BLaER1 (cell line): ENCODE measurements at regions not wholly inside any gene's neighbourhood (a gene's known extent, or its start where the extent isn't known, plus 50 kb on each side); places are given as distances from the start of the nearest gene placed in this dataset.

Source experiments
- H3K27ac ChIP-seq: shearing (Covaris generic); formaldehyde crosslinking; 2 replicates; pipeline ENCODE4 v1.8.1; 2022
- H3K27me3 ChIP-seq: shearing (Covaris generic); formaldehyde crosslinking; 2 replicates; pipeline ENCODE4 v1.8.1; 2022
- H3K36me3 ChIP-seq: shearing (Covaris generic); formaldehyde crosslinking; 2 replicates; pipeline ENCODE4 v1.8.1; 2022
- H3K4me1 ChIP-seq: shearing (Covaris generic); formaldehyde crosslinking; 2 replicates; pipeline ENCODE4 v1.8.1; 2022
- H3K4me2 ChIP-seq: shearing (Covaris generic); formaldehyde crosslinking; 2 replicates; pipeline ENCODE4 v1.8.1; 2022
- H3K4me3 ChIP-seq: shearing (Covaris generic); formaldehyde crosslinking; 2 replicates; pipeline ENCODE4 v1.8.1; 2022
- H3K9ac ChIP-seq: shearing (Covaris generic); formaldehyde crosslinking; 2 replicates; pipeline ENCODE4 v1.8.1; 2022
- H3K9me3 ChIP-seq: shearing (Covaris generic); formaldehyde crosslinking; 2 replicates; pipeline ENCODE4 v1.8.1; 2022
- H4K20me1 ChIP-seq: shearing (Covaris generic); formaldehyde crosslinking; 2 replicates; pipeline ENCODE4 v1.8.1; 2022
- Cebpa-rat ChIP-seq: shearing (Covaris generic); IDR thresholded peaks from 2 replicates; pipeline ENCODE4 v1.8.1; 2022

GRCh38 chr16:86085795-86086194, 186.8 kb downstream of the IRF8 start:
- H3K4me3 ChIP-seq, result no peak overlapping the region
- H3K9me3 ChIP-seq, result no peaks in the 10 kb centered on the region
- H3K27me3 ChIP-seq, result no peaks in the 10 kb centered on the region
- H4K20me1 ChIP-seq, result no peaks in the 10 kb centered on the region
- H3K4me2 ChIP-seq, result peak overlapping the region; percentile 31
- H3K27ac ChIP-seq, result no peak overlapping the region
- H3K36me3 ChIP-seq, result no peaks in the 10 kb centered on the region
- no peak for TF ChIP-seq Cebpa-rat
- peaks cover 22% of the 10 kb centered on the region for H3K4me1 ChIP-seq
- no peak overlapping the region for H3K9ac ChIP-seq

DNA sequence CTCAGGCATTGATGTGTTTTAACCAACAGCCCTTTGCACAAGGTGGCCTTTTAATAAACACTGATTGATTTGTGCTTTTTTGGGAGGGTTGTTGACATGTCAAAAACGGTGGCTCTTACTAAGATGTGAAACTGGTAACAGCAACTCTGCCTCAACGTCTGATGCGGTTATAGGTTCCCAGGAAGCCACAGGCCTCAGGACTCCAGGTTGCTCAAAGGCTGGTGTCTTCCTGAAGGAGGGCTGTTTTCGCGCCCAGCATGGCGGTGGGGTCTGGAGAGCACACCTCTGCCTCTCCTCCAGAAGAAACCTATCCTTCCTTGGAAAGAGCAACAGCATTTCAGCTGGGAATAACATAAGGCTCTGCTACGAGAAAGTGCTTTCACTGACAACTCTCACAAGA, 187.5 kb downstream of the IRF8 start:
- no peak for TF ChIP-seq Cebpa-rat
- H3K27ac ChIP-seq, result no peak overlapping the region

DNA sequence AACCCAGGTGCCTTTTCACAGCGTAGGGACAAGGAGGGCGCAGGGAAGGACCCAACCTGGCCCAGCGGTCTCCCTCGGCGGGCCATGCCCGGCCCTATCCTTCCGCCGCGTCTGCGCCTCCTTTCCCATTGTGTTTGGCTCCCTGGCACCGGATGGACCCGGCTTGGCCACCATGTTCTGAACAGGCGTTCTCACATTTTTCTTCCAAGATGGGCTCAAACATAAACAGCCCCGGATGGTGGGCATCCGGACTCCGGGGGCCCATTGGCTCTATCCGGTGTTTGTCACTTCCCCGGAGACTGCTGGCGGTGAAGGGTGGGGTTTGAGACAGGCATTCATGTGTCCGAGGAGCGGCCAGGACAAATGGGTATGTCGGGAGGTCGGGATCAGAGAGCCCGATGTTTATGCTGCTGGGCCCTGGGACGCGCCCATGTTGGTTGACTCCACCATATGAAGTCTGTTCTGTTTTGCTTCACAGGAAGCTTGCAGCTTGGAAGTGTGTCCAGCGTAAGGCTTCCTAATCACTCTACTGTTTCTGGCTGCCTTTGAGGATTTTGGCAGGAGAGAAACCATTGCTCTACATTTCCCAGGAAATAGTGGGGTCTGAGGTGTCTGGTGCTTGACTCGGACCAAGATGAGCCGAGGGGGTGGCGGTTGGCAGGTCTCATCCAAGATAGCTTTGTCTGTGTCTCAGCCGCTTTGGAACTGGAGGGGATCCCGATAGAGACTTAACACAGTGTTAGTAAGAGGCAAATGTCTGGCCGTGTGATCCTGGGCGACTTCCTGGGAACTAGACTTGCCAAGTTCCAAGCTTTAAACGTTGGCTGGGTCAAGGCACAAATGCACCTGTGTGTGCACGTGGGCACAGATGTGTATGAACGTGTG, 188.3 kb downstream of the IRF8 start:
- Histone ChIP-seq H3K4me3 (no peak overlapping the region), H3K9me3 (no peaks in the 10 kb centered on the region), H3K27ac (no peak overlapping the region), H3K36me3 (no peaks in the 10 kb centered on the region), H3K4me2 (peak overlapping the region; percentile 31), H4K20me1 (no peaks in the 10 kb centered on the region), H3K9ac (no peak overlapping the region), H3K4me1 (peaks cover 22% of the 10 kb centered on the region), H3K27me3 (no peaks in the 10 kb centered on the region)
- no peak for TF ChIP-seq Cebpa-rat

More for the DNA sequence above, 187.5 kb downstream of the IRF8 start:
- Histone ChIP-seq H3K9me3 (no peaks in the 10 kb centered on the region), H3K4me3 (no peak overlapping the region), H3K9ac (no peak overlapping the region), H4K20me1 (no peaks in the 10 kb centered on the region), H3K27me3 (no peaks in the 10 kb centered on the region), H3K4me2 (peak overlapping the region; percentile 31), H3K4me1 (peaks cover 22% of the 10 kb centered on the region), H3K36me3 (no peaks in the 10 kb centered on the region)

DNA sequence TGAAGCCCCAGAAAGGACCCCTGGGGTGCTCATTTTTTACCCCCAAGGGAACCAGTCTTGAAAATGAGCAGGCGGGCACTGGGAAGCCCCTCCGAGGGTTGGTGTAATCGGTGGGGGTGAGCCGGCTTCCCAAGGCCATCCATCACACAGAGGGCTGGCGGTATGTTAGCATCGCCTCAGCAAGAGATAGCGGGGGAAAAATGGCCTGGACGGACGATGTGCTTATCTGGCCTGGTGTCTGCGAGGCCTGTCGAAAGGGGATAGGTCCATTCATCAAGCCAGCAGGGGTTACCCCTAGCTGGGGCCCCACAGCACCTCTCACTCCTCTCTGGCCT, 188.9 kb downstream of the IRF8 start:
- Histone ChIP-seq H3K9ac (no peak overlapping the region), H3K4me3 (no peak overlapping the region), H3K4me2 (no peak overlapping the region), H3K9me3 (no peaks in the 10 kb centered on the region), H3K27ac (no peak overlapping the region), H3K4me1 (peaks cover 22% of the 10 kb centered on the region), H3K27me3 (no peaks in the 10 kb centered on the region), H3K36me3 (no peaks in the 10 kb centered on the region), H4K20me1 (no peaks in the 10 kb centered on the region)
- TF ChIP-seq Cebpa-rat, result no peak

- no peak overlapping the region for H3K9ac ChIP-seq
- no peaks in the 10 kb centered on the region for H3K9me3 ChIP-seq
- H3K4me2 ChIP-seq, result no peak overlapping the region
- H3K27me3 ChIP-seq, result no peaks in the 10 kb centered on the region
- no peak for TF ChIP-seq Cebpa-rat
- H3K27ac ChIP-seq, result no peak overlapping the region
- H4K20me1 ChIP-seq, result no peaks in the 10 kb centered on the region
- H3K4me1 ChIP-seq, result peaks cover 22% of the 10 kb centered on the region
- no peaks in the 10 kb centered on the region for H3K36me3 ChIP-seq
- H3K4me3 ChIP-seq, result no peak overlapping the region
Observed at GRCh38 chr16:86088287-86088686, 189.3 kb downstream of the IRF8 start.

DNA sequence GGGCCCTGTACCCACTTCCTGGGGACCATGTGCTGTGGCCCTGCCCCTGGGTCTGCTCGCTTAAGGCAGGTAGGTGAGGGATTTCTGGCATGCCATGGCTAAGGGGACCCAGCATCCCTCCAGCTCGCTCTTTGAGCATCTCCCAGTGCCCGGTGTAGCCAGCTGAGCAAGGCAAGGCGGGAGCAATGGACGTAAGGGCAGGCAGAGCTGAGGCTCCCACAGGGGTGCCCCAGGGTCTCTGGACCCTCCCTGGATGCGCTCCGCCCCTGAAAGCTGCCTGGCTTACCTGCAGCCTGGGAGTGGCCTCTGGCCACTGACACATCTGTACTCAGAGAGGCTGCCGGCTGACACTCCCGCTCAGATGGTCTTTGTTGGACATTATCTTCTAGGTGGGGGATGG, 189.9 kb downstream of the IRF8 start:
- Histone ChIP-seq H3K9ac (no peak overlapping the region), H3K4me3 (no peak overlapping the region), H3K27me3 (no peaks in the 10 kb centered on the region), H3K27ac (no peak overlapping the region), H3K4me2 (no peak overlapping the region), H4K20me1 (no peaks in the 10 kb centered on the region), H3K4me1 (peaks cover 22% of the 10 kb centered on the region), H3K9me3 (no peaks in the 10 kb centered on the region), H3K36me3 (no peaks in the 10 kb centered on the region)
- TF ChIP-seq Cebpa-rat, result no peak

- Histone ChIP-seq H4K20me1 (no peaks in the 10 kb centered on the region), H3K27ac (no peak overlapping the region), H3K9me3 (no peaks in the 10 kb centered on the region), H3K27me3 (no peaks in the 10 kb centered on the region), H3K4me2 (peak overlapping the region; percentile 49; the same call in 1 of the 2 replicates), H3K4me3 (no peak overlapping the region), H3K4me1 (peaks cover 22% of the 10 kb centered on the region), H3K36me3 (no peaks in the 10 kb centered on the region), H3K9ac (no peak overlapping the region)
- TF ChIP-seq Cebpa-rat, result no peak
Observed at GRCh38 chr16:86089334-86089900, 190.5 kb downstream of the IRF8 start.

DNA sequence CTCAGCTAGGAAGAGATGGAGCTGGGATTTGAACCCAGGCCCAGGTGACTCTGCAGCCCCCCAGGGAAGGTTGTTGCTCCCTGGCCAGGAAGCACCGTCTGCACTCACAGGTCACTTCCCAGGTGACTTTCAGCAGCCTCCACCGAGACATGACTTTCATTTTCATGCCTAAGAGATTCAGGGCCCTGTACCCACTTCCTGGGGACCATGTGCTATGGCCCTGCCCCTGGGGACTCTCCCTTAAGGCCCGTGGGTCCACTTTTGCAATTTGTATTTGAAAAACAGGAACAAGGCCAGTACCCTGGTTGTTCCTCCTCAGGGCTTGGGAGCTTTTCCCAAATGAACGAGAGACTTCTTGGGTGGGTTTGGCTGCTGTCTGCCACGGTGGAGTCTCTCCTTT, 191.0 kb downstream of the IRF8 start:
- Histone ChIP-seq H3K9me3 (no peaks in the 10 kb centered on the region), H3K27ac (no peak overlapping the region), H3K4me1 (peaks cover 22% of the 10 kb centered on the region), H3K36me3 (no peaks in the 10 kb centered on the region), H4K20me1 (no peaks in the 10 kb centered on the region), H3K27me3 (no peaks in the 10 kb centered on the region), H3K4me2 (peak overlapping the region; percentile 49), H3K9ac (no peak overlapping the region), H3K4me3 (no peak overlapping the region)
- TF ChIP-seq Cebpa-rat, result no peak

GRCh38 chr16:86090461-86091170, 191.7 kb downstream of the IRF8 start:
- no peaks in the 10 kb centered on the region for H3K9me3 ChIP-seq
- H4K20me1 ChIP-seq, result no peaks in the 10 kb centered on the region
- H3K27me3 ChIP-seq, result no peaks in the 10 kb centered on the region
- no peak overlapping the region for H3K9ac ChIP-seq
- peaks cover 22% of the 10 kb centered on the region for H3K4me1 ChIP-seq
- H3K4me2 ChIP-seq, result peak overlapping the region; percentile 49; the same call in 1 of the 2 replicates
- no peak overlapping the region for H3K4me3 ChIP-seq
- no peaks in the 10 kb centered on the region for H3K36me3 ChIP-seq
- no peak overlapping the region for H3K27ac ChIP-seq
- TF ChIP-seq Cebpa-rat, result no peak

- TF ChIP-seq Cebpa-rat, result no peak
- Histone ChIP-seq H3K4me1 (peaks cover 17% of the 10 kb centered on the region), H3K27me3 (no peaks in the 10 kb centered on the region), H3K9ac (no peak overlapping the region), H3K9me3 (no peaks in the 10 kb centered on the region), H3K4me3 (no peak overlapping the region), H3K4me2 (no peak overlapping the region), H4K20me1 (no peaks in the 10 kb centered on the region), H3K27ac (no peak overlapping the region), H3K36me3 (no peaks in the 10 kb centered on the region)
Observed at GRCh38 chr16:86091976-86092375, 193.0 kb downstream of the IRF8 start.
